Astrocyte (in vitro differentiated cells and primary cell): ENCODE measurements at regions not wholly inside any gene's neighbourhood (a gene's known extent, or its start where the extent isn't known, plus 50 kb on each side); places are given as distances from the start of the nearest gene placed in this dataset.

ENCODE experiments used
- CTCF ChIP-seq: IDR thresholded peaks from 2 replicates; pipeline ENCODE4 v1.5.1; 2011; ENCODE audit warnings: low read depth, mild to moderate bottlenecking, inconsistent platforms, low read length, moderate library complexity; ENCODE audit not compliant: insufficient read depth
- EZH2 ChIP-seq: IDR thresholded peaks from 2 replicates; pipeline ENCODE4 v1.6.1; 2012; ENCODE audit warnings: mild to moderate bottlenecking, low read length, inconsistent platforms; ENCODE audit not compliant: insufficient read depth

DNA sequence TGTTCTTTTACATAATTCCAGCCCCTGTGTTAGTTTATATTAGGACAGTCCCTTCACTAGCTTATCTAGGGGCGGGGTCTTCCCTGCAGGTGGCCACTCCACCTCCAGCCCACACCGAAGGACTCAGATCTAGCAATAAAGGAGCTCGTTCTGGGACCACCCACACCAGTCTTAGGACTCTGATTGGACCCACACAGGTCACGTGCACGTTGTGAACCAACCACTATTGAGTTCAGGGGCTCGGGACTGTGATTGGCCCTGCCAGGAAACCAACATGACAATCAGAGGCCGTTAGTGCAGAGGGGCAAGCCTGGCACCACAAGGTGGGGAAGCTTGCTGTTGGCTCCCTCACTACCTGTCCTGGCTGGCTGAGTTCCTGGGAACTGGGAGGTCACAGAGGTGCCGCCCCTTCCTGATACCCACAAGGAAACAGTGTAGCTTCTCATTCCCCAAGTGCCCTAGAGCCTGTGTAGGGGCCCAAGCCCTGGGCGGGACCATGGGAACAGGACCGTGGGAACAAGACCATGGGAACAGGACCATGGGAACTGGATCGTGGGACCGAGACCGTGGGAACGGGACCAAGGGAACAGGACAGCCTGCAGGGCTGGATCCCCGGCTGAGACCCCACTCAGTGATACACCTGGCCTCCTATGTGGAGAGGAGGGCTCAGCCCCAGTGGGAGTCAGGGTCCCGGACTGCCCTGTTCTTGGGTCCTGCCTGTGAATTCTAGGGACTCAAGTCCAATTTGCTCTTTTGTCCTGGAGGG lies 297.8 kb downstream of the ADGRD1 start:
- TF ChIP-seq CTCF: no peak
- no peak for TF ChIP-seq EZH2
